ENCODE measurements at regions not wholly inside any gene's neighbourhood (a gene's known extent, or its start where the extent isn't known, plus 50 kb on each side); places are given as distances from the start of the nearest gene placed in this dataset.

DNA sequence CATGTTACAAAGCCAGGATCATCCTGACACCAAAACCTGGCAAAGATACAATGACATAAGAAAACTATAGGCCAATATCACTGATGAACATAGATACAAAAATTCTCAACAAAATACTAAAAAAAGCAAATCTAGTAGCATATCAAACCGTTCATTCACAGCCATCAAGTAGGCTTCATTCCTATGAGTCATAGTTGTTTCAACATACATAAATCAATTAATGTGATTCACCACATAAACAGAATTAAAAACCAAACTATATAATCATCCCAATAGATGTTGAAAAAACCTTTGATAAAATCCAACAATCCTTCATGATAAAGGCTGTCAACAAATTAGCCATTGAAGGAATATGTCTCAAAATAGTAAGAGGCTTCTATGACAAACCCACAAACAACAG lies 1007.2 kb upstream of the RAG2 start:
- no peak for DNase-seq (ENCODE audit: extremely low spot score)
- ChIA-PET POLR2A (no interaction called here), CTCF (no interaction called here)
- TF ChIP-seq CTCF (IDR thresholded peaks at IDR 0.05; ENCODE audit: control extremely low read depth, extremely low read depth, low read depth, missing control alignments), result no peak

DNA sequence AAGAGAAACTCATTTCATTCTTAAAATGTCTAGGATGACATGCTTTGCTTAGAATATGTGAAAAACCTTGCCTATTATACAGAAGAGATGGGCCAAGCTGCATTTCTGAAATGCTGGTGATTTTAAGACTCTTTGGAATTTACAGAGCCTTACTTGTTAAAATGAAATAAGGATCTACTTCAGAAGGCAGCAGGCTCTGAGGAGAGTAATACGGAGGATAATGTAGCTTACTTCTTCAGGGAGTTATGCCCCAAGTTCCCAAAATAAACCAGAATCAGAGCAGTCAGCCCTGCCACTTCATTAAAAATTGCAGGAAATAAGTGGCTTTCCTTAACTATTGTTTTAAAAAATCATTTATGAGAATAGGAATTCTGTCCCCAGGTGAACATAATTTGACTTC lies 1000.3 kb upstream of the RAG2 start:
- no peak for DNase-seq (ENCODE audit: extremely low spot score)
- CTCF ChIA-PET, result interaction anchor here (1.0 kb wide), 1 partner anchor 39 kb away, joined by 3 read pairs; no protein-coding TSS in a partner anchor
- no peak for TF ChIP-seq CTCF (IDR thresholded peaks at IDR 0.05; ENCODE audit: control extremely low read depth, extremely low read depth, low read depth, missing control alignments)
- POLR2A ChIA-PET, result no interaction called here

DNA sequence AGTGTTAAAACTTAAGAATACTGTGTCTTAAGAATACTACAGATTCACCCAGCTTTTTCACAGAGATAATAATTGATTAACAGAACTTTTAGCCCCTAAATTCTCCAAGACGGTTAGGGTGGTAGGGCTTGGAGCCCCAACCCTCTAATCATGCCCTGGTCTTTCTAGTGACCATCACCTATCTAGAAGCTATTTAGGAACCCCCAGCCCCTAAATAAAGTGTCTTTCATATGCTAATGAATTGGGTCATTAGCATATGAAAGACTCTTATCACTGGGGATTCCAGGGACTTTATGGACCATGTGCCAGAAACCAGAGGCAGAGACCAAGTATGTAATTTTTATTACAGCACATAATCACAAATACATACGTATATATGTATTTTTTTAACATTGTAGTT lies 999.7 kb upstream of the RAG2 start:
- TF ChIP-seq CTCF (IDR thresholded peaks at IDR 0.05; ENCODE audit: control extremely low read depth, extremely low read depth, low read depth, missing control alignments), result no peak
- no peak for DNase-seq (ENCODE audit: extremely low spot score)
- CTCF ChIA-PET, result interaction anchor here (1.0 kb wide), 1 partner anchor 38 kb away, joined by 3 read pairs; no protein-coding TSS in a partner anchor
- POLR2A ChIA-PET, result no interaction called here

DNA sequence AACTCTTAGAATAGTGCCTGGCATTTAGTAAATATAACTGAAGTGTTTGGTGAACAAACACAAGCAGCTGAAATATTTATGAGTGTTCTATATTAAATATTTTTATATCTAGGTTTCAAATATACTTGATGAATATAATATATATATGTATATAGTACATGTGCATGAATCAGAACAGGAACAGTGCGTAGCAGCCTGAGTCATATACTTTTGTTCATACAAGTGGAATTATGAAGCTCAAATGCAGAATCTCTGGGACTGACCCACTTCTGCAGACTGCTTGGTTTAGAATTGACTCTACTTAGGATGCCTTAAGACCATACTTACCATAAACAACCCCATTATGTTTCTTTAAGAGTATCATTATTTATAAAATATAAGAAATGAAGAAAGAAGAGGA lies 997.8 kb upstream of the RAG2 start:
- CTCF ChIA-PET, result no interaction called here

DNA sequence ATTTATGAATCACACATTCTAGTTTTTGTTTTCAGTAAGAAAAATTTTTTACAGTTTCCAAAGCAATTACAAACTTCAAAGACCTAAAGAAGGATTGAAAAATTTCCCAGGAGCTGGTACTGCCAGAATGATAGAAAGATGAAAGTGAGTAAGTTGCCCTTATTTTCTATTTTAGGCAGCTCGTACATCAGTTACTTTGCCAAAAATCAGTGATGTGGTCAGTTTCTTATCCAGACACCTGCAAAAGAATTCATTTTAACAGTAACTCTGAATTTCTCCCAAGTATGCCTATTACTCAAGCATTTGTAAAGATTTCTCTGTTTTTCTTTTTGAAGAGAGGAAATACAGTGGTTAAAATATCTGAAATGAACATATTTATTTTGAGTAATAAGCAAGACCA lies 976.3 kb upstream of the RAG2 start:
- POLR2A ChIA-PET, result no interaction called here
- no peak for DNase-seq (ENCODE audit: extremely low spot score)

More for the DNA sequence above, 997.8 kb upstream of the RAG2 start:
- POLR2A ChIA-PET, result no interaction called here
- no peak for DNase-seq (ENCODE audit: extremely low spot score)
- TF ChIP-seq CTCF (IDR thresholded peaks at IDR 0.05; ENCODE audit: control extremely low read depth, extremely low read depth, low read depth, missing control alignments), result no peak

GRCh38 chr11:37572491-37573171 lies 974.6 kb upstream of the RAG2 start:
- ChIA-PET CTCF (no interaction called here), POLR2A (no interaction called here)
- no peak for TF ChIP-seq CTCF (IDR thresholded peaks at IDR 0.05; ENCODE audit: control extremely low read depth, extremely low read depth, low read depth, missing control alignments)
- no peak for DNase-seq (ENCODE audit: extremely low spot score)

More for the DNA sequence above, 976.3 kb upstream of the RAG2 start:
- no peak for TF ChIP-seq CTCF (IDR thresholded peaks at IDR 0.05; ENCODE audit: control extremely low read depth, extremely low read depth, low read depth, missing control alignments)
- CTCF ChIA-PET, result no interaction called here

All from GM10248 (cell line).